Neuron (in vitro differentiated cells): ENCODE measurements at regions not wholly inside any gene's neighbourhood (a gene's known extent, or its start where the extent isn't known, plus 50 kb on each side); places are given as distances from the start of the nearest gene placed in this dataset.
"Not testable (repeated sequence)": the region's sequence is repeated elsewhere in the genome, so short reads cannot be mapped to it uniquely, and the experiment has no call there.

Source experiments
- H2AFZ ChIP-seq: one replicate; pipeline ENCODE4 v1.6.1; 2013; ENCODE audit warnings: low read depth, mild to moderate bottlenecking, inconsistent platforms, low read length, moderate library complexity
- H3K27me3 ChIP-seq: one replicate; pipeline ENCODE4 v1.6.1; 2013; ENCODE audit warnings: low read length; ENCODE audit not compliant: insufficient read depth
- H3K36me3 ChIP-seq: one replicate; pipeline ENCODE4 v1.6.1; 2013; ENCODE audit warnings: low read length; ENCODE audit not compliant: insufficient read depth
- H3K4me1 ChIP-seq: one replicate; pipeline ENCODE4 v1.6.1; 2013; ENCODE audit warnings: low read length; ENCODE audit not compliant: insufficient read depth
- H3K4me3 ChIP-seq: 2 replicates; pipeline ENCODE4 v1.5.1; 2013; ENCODE audit warnings: mild to moderate bottlenecking, low read length, moderate library complexity
- H3K9me3 ChIP-seq: one replicate; pipeline ENCODE4 v1.6.1; 2013; ENCODE audit warnings: low read length

DNA sequence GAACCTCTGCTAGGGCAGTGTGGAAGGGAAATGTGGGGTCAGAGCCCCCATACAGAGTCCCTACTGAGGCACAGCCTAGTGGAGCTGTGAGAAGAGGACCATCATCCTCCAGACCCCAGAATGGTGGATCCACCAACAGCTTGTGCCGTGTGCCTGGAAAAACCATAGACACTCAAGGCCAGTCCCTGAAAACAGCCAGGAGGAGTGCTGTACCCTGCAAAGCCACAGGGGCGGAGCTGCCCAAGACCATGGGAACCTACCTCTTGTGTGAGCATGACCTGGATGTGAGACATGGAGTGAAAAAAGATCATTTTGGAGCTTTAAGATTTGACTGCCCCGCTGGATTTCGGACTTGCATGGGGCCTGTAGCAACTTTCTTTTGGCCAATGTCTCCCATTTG is 143.4 kb upstream of the CCDC54 start:
- not testable (repeated sequence) for H3K4me3 ChIP-seq, H3K9me3 ChIP-seq, H3K4me1 ChIP-seq, H3K36me3 ChIP-seq, H3K27me3 ChIP-seq, H2AFZ ChIP-seq

DNA sequence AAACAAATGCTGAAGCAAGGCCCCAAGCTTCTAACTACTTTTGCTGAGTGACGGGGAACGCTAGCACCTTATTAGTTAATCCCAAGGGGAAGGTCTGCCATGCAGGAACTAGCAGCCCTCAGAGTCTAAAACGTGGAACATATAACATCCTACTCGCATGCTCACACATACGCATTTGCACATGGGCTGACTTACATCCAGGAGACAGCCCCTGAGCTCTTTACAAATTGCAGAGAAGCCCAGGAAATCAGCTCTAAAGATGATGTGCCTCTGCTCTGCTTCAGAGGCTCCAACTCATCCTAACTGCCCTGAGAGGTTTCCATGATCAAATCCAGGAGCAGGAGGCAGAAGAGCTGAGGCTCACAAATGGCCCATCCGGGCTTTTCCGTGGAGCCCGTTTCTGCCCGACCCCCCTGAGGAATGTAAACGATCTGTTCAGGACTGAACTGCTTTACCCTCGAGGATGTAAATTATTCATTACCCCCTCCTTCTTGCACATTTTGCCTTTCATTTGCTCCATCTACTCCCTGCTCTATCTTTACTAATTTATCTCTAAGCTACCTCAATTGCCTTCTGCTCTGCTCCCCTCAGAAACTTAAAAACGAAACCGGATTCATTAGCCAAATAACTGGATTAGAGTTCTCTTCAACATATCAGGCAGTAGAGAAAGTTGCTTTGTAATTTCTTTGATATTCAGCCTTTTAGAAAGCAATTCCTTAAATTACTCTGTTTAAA is 141.9 kb upstream of the CCDC54 start:
- Histone ChIP-seq H2AFZ (peak overlapping the region; percentile 84), H3K4me3 (peak overlapping the region; percentile 27), H3K36me3 (no peaks in the 10 kb centered on the region), H3K27me3 (no peaks in the 10 kb centered on the region), H3K9me3 (no peaks in the 10 kb centered on the region), H3K4me1 (peaks cover 9% of the 10 kb centered on the region)

DNA sequence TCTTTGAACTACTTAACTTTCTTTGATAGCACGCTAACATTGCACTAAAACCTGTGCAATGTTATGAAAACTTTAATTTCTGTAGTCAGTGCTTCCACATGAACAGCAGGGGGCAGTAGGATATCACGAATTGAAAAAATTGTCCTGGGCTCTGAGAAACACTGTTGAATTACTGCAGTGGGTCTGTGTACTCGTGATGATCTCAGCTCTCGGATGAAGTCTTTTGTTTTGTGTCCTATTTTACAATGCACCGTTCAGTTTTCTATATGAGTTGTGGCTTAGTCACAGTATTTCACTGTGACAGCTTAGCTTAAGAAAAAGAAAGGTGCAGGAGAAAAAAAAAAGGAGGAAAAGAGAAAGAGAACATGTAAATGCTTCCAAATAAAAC is 141.3 kb upstream of the CCDC54 start:
- Histone ChIP-seq H3K27me3 (no peaks in the 10 kb centered on the region), H3K4me1 (peaks cover 9% of the 10 kb centered on the region), H3K9me3 (no peaks in the 10 kb centered on the region), H2AFZ (peak overlapping the region; percentile 84), H3K4me3 (peak overlapping the region; percentile 27), H3K36me3 (no peaks in the 10 kb centered on the region)

DNA sequence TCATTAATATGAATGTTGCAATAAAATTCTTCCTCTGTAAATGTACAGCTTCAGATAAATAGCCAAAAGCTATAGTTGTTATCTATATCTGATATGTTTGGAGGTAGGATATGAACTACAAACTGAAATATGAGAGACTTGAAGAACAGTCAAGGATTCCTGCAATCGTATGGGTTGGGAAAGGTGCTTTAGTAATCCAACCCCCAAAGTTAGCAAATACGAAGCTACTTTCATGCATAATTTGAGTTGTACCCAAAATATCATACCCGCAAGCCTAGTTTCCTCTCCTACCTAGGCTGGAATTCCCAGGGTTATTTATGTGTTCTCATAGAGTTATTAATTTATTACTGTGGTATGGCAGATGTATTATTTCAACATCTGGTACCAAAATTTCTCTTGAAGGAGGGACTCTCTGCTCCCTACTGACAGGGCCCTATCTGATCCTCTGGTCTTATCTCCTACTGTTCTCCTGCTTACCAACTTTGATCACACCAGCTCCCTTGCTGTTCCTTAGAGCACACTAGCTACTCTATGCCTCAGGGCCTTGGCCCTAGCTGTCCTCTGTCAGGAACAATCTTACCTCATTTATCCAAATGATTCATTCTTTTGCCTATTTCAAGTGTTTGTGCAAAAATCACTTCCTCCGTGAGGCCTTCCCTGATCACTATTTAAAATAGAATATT is 140.4 kb upstream of the CCDC54 start:
- Histone ChIP-seq H3K4me3 (no peak overlapping the region), H3K9me3 (no peaks in the 10 kb centered on the region), H3K27me3 (no peaks in the 10 kb centered on the region), H3K36me3 (no peaks in the 10 kb centered on the region), H2AFZ (no peak overlapping the region), H3K4me1 (peaks cover 16% of the 10 kb centered on the region)

DNA sequence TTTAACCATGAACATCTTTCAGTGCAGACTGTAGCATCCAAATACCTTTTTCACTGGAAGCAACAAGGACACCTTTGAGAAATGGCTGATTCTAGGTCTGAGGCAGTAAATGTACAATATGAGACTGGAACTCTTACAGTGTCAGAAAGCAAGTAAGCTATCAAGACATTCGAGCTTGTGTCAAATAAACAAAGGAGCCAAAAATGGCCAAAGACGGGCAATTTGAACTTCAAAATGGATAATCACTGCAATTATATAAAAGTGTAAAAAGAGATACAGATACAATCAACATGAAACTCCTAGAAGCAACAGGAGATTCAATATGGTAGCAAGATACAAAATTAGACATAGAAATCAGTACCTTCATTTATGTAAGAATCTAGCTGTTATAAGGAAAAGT is 138.5 kb upstream of the CCDC54 start:
- no peaks in the 10 kb centered on the region for H3K9me3 ChIP-seq
- no peak overlapping the region for H3K4me3 ChIP-seq
- peaks cover 22% of the 10 kb centered on the region for H3K4me1 ChIP-seq
- H2AFZ ChIP-seq, result no peak overlapping the region
- H3K36me3 ChIP-seq, result no peaks in the 10 kb centered on the region
- no peaks in the 10 kb centered on the region for H3K27me3 ChIP-seq

DNA sequence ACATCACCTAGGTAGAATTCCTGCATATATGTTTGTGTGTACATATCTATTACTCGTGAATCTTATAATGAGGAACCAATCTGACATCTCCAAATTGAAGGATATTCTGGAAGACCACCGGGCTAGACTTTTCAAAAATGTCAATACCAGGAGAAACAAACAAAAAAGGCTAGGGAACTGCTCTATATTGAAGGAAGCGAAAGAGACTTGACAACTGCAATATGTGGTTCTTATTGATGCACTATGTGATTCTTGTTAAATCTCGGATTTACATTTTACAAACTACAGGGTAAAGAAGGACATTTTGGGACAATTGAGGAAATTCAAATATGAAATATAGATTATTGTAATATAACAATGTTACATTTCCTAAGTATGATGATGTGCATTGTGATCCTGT is 137.5 kb upstream of the CCDC54 start:
- Histone ChIP-seq H2AFZ (no peak overlapping the region), H3K4me3 (peak overlapping the region; percentile 78), H3K36me3 (no peaks in the 10 kb centered on the region), H3K9me3 (no peaks in the 10 kb centered on the region), H3K4me1 (peaks cover 22% of the 10 kb centered on the region), H3K27me3 (no peaks in the 10 kb centered on the region)

DNA sequence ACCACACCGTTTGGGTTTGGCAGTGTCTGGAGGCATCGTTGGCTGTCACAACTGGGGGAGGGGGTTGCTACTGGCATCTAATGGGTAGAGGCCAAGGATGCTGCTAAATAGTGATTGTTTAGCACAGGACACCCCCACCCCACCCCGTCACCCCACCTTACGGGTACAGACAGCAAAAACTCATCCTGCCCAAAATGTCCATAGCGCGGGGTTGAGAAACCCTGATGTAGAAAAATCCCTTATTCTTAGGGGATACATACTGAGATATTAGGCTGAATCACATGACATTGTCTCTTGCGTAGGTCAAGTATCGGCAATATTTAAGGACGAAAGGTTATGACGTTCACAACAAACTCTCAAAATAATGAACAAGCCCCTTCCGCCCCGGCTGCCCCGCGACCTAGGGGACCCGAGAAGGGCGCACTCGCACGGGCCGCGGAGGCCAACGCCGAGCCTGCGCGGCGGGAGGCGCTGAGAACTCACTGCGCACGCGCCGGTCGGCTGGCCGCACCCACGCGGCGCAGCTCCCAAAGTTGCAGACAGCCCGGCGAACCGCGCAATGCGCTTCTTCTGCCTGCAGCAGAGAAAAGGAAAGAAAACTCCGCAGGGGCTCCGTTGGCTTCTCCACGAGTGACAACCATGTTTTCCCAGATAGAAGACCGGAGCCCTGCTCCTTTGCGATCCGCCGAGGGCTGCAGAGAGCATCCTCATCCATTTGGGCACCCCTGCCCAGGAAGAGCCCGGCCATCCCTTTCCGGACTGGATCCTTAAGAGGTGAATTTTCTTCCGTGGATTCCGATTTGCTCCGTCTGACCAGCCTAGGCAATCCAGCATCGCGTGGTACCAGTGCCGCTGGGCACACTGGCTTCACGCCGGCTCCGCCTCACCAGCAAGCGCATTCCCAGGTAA is 136.8 kb upstream of the CCDC54 start:
- Histone ChIP-seq H3K9me3 (no peaks in the 10 kb centered on the region), H3K36me3 (no peaks in the 10 kb centered on the region), H3K4me1 (peaks cover 22% of the 10 kb centered on the region), H3K27me3 (no peaks in the 10 kb centered on the region), H2AFZ (peak overlapping the region; percentile 96), H3K4me3 (peak overlapping the region; percentile 78)

DNA sequence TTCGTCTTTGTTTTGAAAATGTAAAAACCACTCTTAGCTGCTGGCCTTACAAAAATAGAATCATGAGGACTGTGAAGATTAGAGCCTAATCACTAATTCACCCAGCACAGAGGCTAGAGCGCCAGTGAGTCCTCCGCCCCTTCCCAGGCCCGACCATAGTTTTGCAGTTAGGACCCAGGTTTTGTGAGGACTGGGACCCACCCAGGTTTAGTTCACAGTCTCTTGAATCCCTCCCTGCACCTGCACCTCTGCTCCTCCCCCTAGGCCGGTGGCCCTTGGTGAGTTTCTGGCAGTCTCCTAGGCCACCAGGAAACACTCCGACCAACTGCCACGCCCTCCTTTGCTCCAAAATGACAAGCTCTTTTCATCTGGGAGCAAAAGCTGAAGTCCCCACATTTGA is 136.0 kb upstream of the CCDC54 start:
- Histone ChIP-seq H3K4me1 (peaks cover 16% of the 10 kb centered on the region), H3K27me3 (no peaks in the 10 kb centered on the region), H2AFZ (peak overlapping the region; percentile 96), H3K9me3 (no peaks in the 10 kb centered on the region), H3K36me3 (no peaks in the 10 kb centered on the region), H3K4me3 (peak overlapping the region; percentile 78)

DNA sequence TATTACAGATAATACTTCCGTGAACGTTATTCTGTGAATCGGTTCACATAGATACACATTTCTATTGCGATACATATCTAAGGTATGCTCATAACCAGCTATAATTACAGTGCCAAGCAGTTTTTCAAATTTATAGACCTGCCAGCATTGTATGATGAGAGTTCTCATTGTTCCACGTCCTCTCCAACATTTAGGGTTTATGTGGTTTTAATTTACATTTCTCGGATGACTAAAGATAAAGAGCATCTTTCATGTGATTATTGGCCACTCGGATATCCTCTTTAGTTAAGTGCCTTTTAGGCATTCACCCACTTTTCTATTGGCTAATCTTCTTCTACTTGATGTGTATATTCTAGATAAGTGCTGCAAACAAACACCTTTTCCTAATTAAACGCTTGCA is 134.7 kb upstream of the CCDC54 start:
- peaks cover 16% of the 10 kb centered on the region for H3K4me1 ChIP-seq
- H3K4me3 ChIP-seq, result peak overlapping the region; percentile 78
- no peaks in the 10 kb centered on the region for H3K27me3 ChIP-seq
- H3K9me3 ChIP-seq, result no peaks in the 10 kb centered on the region
- no peak overlapping the region for H2AFZ ChIP-seq
- H3K36me3 ChIP-seq, result peaks cover 2% of the 10 kb centered on the region

DNA sequence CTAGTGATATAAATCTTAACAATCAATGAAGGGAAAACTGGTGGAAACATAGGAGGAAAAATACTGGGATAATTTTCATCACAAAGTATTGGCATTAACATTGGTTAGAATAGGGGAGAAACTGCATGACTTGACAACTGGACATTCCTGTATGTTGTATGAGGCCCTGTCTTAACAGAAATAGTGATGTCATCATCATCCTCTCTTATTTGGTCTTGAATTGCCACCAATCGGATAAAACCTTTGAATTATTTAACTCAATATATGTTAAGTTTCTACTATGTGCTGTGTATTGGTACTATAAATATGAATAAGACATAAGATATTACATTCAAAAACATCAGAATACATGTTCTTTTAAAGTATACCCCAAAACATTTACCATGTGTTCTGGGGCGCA is 130.1 kb upstream of the CCDC54 start:
- peaks cover 4% of the 10 kb centered on the region for H3K36me3 ChIP-seq
- peaks cover 5% of the 10 kb centered on the region for H3K4me1 ChIP-seq
- no peaks in the 10 kb centered on the region for H3K9me3 ChIP-seq
- H3K27me3 ChIP-seq, result no peaks in the 10 kb centered on the region
- no peak overlapping the region for H3K4me3 ChIP-seq
- H2AFZ ChIP-seq, result no peak overlapping the region

DNA sequence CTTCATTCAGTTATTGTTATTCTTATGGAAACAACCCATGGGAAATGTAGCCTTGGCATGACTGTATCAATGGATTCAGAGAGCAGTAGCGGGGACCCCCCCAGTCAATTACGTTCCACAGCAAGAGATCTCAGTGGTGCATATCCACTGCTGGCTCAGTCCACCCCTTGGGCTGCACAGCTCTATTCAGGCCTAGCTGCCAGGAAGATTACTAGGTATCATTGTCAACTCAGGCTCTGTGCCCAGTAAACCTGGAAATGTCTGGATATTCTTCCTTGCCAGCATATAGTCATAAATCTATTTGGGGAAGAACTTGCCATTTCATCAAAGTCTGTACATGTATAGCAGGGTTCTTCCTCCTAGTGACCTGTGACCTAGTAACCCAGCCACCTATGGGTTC is 128.1 kb upstream of the CCDC54 start:
- peaks cover 4% of the 10 kb centered on the region for H3K36me3 ChIP-seq
- no peaks in the 10 kb centered on the region for H3K4me1 ChIP-seq
- H3K4me3 ChIP-seq, result no peak overlapping the region
- no peak overlapping the region for H2AFZ ChIP-seq
- no peaks in the 10 kb centered on the region for H3K27me3 ChIP-seq
- H3K9me3 ChIP-seq, result no peaks in the 10 kb centered on the region

DNA sequence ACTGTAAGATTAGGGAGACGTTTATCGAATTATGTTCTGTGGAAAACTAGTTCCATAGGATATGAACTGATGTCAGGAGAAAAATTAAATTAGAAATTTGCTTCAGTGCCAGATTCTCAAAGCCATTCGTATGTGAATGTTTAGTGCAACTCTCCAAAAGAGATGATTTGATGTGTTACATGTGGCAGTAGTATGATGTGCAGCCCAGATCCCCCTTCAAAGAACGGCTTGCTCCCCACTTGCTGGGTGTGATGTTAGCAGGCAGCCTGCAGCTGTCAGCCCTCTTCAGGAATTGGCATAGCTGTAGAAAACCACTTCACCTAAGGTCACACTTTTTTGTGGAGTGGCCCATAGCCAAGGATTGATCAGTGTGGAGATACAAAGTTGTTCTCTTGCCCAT is 127.0 kb upstream of the CCDC54 start:
- H3K36me3 ChIP-seq, result peaks cover 4% of the 10 kb centered on the region

DNA sequence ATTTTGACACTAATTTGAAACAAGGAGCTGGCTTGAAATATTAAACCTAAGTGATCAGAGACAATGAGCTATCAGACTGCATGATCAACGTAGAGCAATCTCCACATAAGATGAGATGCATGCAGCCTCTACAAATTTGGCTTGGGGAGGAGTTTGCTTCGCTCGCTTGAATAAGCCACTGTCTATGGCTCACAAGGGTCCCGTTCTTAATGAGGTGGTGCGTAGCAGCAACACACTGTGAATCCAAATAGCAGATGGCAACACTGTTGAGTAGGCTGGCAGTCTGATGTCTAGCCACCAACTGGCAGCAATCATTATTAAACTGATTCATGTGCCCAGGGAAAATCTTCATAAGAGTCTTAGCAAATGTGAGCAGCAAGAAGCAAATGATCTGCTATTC is 125.4 kb upstream of the CCDC54 start:
- no peak overlapping the region for H3K4me3 ChIP-seq
- H3K27me3 ChIP-seq, result no peaks in the 10 kb centered on the region
- H3K4me1 ChIP-seq, result no peaks in the 10 kb centered on the region
- no peak overlapping the region for H2AFZ ChIP-seq
- no peaks in the 10 kb centered on the region for H3K9me3 ChIP-seq
- H3K36me3 ChIP-seq, result peaks cover 1% of the 10 kb centered on the region

More for the DNA sequence above, 127.0 kb upstream of the CCDC54 start:
- Histone ChIP-seq H3K27me3 (no peaks in the 10 kb centered on the region), H3K9me3 (no peaks in the 10 kb centered on the region), H2AFZ (no peak overlapping the region), H3K4me3 (no peak overlapping the region), H3K4me1 (no peaks in the 10 kb centered on the region)
